ENCODE measurements at regions not wholly inside any gene's neighbourhood (a gene's known extent, or its start where the extent isn't known, plus 50 kb on each side); places are given as distances from the start of the nearest gene placed in this dataset.

DNA sequence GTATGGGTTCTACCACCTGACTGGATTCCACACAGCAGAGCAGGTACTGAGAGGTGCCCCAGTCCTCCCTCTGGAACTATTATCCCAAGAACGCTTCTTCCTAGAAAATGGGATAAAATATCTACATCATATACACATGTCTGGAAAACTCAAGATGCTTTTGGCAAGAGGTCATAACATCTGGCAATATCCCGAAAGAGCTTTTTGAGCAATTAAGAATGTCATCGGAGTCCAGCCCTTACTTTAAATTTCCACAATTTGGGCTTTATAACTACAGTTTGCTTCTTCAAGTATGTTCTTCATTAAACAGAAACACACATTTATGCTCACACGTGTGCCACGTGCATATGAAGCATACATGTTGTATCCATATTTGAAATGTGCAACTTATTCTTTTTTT lies 365.9 kb upstream of the THBS1 start:
- TF ChIP-seq, protein P1, sequence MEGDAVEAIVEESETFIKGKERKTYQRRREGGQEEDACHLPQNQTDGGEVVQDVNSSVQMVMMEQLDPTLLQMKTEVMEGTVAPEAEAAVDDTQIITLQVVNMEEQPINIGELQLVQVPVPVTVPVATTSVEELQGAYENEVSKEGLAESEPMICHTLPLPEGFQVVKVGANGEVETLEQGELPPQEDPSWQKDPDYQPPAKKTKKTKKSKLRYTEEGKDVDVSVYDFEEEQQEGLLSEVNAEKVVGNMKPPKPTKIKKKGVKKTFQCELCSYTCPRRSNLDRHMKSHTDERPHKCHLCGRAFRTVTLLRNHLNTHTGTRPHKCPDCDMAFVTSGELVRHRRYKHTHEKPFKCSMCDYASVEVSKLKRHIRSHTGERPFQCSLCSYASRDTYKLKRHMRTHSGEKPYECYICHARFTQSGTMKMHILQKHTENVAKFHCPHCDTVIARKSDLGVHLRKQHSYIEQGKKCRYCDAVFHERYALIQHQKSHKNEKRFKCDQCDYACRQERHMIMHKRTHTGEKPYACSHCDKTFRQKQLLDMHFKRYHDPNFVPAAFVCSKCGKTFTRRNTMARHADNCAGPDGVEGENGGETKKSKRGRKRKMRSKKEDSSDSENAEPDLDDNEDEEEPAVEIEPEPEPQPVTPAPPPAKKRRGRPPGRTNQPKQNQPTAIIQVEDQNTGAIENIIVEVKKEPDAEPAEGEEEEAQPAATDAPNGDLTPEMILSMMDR (IDR thresholded peaks at IDR 0.05) = no peak
- TF ChIP-seq POLR2A (IDR thresholded peaks at IDR 0.05) = no peak
